NCI-H446 treated with DMSO at 0.1 percent for 48 hours (cell line): ENCODE measurements at regions not wholly inside any gene's neighbourhood (a gene's known extent, or its start where the extent isn't known, plus 50 kb on each side); places are given as distances from the start of the nearest gene placed in this dataset.

Experiments
- DNase-seq: peaks from one replicate; lab custom pipeline; 2025; lab: John Stamatoyannopoulos, UW

- no peak for DNase-seq
Measured at GRCh38 chr2:129728035-129728972, 251.2 kb upstream of the RAB6C start.

DNA sequence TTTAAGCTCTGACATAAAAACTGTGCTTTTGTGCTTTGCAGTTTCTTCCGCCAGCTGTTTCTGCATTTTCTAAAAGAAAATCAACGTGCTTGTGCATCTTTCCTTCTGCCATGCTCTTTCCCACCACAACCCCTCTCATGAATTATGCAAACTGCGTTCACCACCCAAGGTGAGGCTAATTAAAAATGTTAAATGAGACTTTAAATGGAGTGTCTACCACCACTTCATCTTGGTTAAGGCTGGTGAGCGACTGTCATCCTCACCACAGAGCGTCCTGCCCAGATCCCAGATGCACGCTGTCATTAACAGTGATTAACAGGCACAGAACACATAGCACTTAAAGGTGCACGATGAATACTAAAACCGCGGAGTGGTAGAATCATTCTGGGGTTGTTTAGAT is 250.5 kb upstream of the RAB6C start:
- DNase-seq = no peak

DNA sequence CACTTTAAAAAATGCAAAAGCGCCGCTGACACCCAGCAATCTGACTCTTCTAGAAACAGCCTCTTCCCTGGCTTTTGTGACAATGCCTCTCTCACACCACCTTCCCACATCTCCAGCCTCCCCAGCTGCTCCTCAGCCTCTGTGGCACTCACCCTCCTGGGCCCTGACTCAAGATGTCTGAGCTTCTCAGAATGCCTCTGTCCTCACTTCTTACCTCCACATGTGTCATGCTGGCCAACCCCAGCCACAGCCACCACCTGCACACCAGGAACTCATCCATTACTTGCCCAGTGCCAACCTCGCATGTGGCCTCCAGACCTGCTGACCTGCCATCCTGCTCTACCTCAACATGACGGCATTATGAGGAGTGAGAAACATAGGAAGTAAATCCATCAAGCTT is 249.8 kb upstream of the RAB6C start:
- no peak for DNase-seq

DNA sequence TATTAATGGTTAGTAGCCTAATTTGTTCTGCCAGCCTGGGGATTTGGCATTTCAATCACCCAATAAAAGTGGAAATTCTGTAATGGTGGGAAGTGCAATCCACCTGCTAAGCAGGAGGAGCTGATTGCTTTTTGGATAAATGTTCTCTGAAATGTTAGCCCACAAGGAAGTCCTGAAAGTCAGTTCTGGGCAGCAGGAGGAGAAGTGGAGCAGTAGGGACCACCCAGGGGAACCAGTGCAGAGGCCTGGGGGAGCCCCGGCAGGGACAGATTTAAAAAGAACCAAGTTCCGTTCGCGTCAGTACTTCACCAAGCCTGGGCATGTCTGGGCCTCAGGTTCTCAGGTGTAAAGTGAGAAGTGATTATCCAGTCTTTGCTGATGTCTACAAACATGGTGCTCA is 248.5 kb upstream of the RAB6C start:
- no peak for DNase-seq

DNA sequence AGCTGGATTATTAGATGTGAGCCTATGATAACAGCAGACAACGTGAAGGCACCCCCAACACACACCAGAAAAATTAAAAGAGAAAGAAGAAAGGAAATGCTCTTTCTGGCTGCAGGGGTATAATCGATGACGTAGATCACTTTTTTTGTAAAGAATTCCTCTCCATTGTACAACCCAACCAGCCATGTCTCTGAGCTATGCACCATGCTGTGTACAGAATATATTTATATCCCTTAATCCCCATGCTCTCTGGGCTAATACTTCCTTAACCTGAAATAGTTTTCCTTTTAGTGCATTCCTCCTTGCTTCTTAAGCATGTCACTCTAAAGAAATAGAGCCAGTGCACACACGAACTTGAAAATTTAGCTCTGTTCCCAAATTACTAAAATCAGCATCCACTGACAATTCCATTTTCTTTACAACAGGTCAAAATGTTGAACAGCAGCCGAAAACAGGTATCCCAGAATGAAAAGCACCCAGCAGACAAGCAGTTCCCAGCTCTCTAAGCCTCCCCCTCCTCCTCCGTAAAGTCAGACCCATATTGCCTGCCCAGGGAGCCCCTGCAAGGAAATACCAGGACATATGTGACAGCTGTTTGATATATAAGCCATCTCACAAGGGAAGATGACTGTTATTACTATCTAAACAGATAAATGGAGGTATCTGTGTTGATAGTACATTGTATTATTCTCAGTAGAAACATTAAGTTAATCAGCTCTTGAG is 247.4 kb upstream of the RAB6C start:
- no peak for DNase-seq

DNA sequence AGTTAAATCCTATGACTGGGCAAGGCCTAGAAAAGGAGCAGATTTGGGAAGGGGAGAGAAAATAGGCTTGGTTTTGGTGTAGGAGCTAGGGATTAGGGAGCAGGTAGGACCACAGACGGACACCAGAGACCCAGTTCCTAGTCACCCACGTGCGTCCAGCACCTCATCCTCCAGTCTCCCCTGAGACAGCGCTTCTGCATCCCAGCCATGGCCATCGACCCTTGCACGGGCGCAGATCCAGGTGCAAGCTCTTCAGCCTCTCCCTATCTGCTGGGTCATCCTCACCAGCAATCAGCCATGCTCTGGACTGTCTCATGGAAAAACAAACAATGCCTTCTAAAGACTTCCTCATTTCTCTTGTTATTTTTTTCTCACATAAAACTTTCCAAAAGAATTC is 246.8 kb upstream of the RAB6C start:
- no peak for DNase-seq

GRCh38 chr2:129733041-129733440 is 246.4 kb upstream of the RAB6C start:
- no peak for DNase-seq

- no peak for DNase-seq
Measured at GRCh38 chr2:129733579-129733978, 245.9 kb upstream of the RAB6C start.

GRCh38 chr2:129734343-129735034 is 245.0 kb upstream of the RAB6C start:
- no peak for DNase-seq

DNA sequence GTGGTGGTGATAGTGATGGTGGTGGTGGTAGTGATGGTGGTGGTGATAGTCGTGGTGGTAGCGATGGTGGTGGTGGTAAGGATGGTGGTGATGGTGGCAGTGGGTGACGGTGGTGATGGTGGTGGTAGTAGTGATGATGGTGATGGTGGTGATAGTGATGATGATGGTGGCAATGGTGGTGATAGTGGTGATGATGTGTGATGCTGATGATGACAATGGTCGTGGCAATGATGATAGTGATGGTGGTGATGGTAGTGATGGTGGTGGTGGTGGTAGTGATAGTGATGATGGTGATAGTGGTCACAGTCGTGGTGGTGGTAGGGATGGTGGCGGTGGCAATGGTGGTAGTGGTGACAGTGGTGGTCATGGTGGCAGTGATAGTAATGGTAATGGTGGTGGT is 243.9 kb upstream of the RAB6C start:
- DNase-seq = no peak

- DNase-seq = no peak
Measured at GRCh38 chr2:129737660-129738527, 241.6 kb upstream of the RAB6C start.

- DNase-seq = no peak
Measured at GRCh38 chr2:129738799-129739198, 240.7 kb upstream of the RAB6C start.

DNA sequence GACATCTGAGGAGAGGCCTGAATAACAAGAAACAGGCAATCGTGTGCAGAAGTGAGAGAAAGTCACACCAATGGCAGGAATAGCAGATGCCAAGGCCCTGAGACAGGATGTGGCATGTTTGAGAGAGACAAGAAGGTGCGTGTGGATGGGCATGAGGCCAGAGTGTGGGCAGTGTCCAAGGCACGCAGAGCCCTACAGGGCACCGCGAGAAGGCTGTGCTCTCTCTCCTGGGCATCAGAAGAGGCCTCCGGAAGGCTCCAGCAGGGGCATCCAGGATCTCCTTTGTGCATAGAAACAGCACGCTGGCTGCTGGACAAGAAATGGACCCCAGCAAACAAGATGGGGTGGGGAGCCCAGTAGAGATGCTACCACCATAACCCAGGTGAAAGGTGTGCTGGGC is 239.0 kb upstream of the RAB6C start:
- no peak for DNase-seq

- DNase-seq = no peak
Measured at GRCh38 chr2:129741165-129741564, 238.3 kb upstream of the RAB6C start.

DNA sequence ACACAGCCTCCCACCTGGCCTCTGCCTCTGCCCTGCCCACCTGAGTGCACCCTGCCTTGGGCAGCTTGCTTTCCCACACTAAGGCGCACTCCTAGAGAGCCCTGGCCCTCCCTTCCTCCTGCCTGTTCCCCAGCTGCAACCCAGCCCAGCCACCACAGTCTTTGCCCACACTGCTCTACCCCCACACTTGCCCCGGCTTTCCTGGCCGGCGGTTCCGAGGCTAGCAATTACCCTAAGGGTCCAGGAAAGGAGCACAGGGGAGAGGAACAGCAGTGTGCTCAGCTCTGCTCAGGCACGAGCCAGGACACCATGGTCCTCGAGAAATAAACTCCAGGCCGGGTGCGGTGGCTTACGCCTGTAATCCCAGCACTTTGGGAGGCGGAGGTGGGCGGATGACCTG is 237.8 kb upstream of the RAB6C start:
- no peak for DNase-seq

DNA sequence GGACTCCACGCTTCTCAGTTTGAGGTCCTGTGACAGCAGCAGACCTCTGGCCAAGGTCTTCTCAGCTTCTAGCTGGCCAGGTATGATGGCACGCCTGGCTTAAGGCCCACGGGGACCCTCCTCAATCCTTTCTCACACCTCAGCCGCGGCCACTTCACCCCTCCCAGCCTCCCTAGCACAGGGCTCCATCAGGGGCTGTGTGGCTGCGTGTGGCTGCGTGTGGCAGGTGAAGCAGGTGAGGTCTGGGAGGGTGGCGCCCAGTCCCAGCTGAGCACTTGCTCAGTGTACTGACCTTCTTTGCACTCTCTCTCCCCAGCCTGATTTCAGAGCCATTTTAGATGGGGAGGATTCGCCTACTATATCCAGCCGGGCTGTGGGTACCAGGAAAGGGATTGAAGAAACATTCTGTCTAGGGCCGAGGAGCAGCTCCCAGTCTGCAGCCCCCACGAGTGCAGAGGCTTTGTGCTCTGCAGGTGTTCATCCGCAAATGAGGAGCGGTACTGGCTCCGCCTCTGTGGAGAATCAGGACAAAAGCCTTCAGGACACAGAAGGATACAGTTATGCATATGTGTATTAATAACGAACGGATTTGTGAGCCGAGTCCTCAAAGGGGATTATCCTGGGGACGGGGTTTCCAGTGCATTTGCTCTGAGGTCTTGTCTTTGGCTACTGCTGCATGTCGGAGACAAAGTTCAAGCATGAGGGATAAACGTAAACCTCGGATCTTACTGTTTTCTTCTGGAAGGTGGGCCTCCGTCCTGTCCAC is 236.9 kb upstream of the RAB6C start:
- DNase-seq = no peak

DNA sequence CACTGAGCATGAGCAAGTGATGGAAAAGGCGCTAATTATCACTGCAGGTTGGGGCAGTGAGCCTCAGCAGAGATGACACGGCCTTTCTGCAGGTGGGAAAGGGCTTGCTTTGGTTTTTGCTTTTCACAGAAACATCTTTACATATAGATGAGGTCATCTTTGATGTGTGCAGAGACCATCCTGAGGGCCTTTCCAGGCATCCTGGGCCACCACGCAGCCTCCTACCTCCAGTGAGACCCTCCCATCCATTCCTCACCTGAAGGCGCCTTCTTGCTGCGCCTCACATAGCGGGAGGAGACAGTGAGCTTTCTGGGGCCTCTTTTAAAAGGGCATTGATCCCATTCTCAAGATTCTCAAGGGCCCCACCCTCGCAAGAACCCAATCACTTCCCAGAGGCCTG is 235.3 kb upstream of the RAB6C start:
- DNase-seq = no peak

GRCh38 chr2:129744649-129745048 is 234.8 kb upstream of the RAB6C start:
- no peak for DNase-seq

DNA sequence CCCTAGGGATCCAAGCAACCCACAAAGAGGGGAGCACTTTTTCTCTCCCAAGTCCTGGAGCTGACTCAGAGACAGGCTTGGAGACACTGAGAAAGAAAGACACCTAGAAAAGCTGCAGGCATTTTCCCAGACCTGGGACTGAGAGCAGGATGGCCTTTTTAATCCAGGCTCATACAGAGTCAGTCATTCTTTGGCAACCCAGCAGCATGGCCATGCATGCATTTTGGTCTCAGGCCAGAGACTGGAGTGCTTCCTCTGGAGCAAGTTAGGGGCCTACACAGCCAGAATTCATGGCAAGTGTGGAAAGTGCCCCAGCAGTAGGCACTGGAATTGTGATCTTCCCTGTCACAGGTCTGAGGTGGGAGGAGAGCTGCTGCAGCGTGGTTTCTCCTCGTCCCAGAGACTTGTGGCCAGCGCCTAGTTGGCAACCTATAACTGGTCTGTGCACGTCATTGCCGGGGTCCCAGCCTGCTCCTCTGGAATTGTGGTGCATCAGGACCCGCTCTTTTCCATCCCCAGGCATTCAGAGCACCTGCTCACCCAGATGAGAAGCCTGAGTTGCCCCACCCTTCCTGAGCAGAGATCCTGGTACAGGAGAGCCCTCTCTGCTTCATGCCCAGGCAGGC is 231.9 kb upstream of the RAB6C start:
- no peak for DNase-seq

DNA sequence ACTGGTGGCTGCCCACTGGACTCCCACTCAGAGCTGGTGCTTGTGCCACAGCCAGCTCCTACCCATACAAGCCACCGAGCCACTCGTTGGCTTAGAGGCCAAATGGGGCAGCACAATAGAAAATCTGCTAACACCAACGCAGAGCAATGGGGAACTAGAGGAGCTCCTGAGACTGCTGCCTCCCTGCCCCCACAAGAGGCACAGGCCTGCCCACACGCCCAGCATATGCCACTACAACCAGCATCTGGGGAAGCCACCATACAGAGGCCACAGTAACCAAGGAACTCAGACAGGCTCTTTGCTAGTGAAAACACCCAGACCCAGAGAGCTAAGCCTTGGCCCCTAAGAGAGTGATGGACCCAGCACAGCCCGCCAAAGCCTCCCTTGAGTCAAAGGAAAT is 231.2 kb upstream of the RAB6C start:
- no peak for DNase-seq

DNA sequence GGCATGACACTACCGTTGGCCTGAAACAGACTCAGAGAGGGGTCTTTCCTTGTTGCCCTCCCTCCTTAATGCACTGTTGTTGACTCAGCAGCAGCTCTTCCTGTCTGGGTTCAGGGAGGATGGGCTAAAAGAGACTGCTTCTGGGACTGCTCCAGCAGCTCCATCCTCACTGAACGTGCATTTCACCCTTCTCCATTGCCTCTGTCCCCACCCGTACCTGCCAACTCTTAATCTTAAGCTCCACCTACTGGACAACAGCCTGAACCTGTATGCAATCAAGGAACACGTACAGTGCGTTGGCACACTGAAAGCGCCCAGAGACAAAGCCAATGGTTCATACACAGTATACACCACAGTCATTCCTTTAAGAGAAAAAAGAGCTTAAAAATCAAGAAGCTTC is 230.8 kb upstream of the RAB6C start:
- no peak for DNase-seq
